EL (cell line): ENCODE measurements at regions not wholly inside any gene's neighbourhood (a gene's known extent, or its start where the extent isn't known, plus 50 kb on each side); places are given as distances from the start of the nearest gene placed in this dataset.

ENCODE experiments used
- DNase-seq: peaks from one replicate; pipeline ENCODE4 v3.0.0-alpha.2; 2016

- no peak for DNase-seq
Measured at GRCh38 chr1:239682960-239683359, 296.6 kb downstream of the CHRM3 start.

DNA sequence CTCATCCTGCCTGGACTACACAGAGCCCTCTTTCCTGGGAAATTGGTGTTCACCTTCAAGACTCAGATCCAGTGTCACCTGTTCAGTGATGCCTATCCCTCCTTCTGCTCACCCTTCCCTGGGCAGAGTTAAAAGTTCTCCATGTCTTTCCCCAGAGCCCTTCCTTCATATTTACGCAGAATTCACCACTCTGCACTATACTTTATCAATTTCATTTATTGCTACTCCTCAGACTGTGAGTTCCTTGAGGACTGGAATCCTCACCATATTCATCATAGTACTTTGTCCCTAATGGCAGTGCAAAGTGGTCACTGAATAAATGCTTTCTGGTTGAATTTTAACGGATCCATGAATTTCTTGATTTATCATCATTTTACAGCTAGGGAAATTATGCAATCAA lies 300.0 kb downstream of the CHRM3 start:
- no peak for DNase-seq

DNA sequence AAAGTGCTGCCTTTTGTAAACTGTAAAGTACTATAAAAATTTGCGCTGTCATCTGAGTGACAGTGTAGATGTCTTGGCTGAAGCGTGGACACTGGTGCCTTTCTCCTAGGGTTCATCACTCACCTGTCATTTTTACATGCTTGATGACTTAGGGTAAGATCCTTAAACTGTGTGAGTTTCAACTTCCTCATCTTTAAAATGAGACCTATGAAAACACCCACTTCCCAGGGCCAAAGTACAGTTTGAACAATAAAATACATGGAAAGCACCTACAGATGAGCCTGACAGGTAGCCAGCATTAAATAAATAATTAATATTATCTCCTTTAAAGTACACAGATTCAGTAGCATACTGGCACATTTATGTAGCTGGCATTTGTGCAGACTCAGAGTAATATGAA lies 309.9 kb downstream of the CHRM3 start:
- no peak for DNase-seq

DNA sequence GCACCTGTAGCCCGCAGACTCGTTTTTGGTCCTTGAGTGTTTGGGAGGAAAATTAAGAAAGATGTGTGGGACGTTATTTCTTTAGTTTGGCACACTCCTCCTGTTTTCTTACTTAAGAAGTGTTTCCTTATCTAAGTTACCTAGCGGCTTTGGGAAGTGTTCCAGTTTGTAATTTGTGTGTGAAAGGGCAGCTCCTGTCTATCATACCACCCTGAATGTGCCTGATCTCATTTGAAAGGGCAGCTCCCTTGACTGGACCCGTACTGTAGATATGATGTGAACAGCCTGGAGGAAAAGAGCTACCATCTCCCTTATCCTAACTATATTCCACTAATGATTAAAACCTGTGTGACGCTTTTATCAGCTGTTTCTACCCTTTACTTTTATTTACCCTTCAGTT lies 314.3 kb downstream of the CHRM3 start:
- DNase-seq, result no peak

DNA sequence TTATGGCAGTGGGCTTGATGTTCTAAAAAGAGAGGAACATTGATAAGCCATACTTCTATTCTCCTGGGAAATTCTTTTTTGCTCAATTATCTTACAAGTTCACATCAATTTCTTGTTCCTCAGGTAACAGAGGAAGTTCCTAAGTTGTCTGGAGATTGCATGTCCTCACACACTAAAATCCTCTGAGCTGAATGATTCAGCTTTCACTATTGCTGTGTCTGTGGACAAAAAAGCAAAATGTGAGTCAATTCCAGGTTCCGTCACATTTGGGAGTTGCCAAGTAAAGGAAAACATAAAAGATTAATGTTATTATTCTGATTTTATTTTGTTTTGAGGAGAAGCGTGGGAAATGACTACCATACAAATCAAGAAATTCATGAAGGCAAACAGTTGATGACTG lies 316.7 kb downstream of the CHRM3 start:
- DNase-seq, result no peak

DNA sequence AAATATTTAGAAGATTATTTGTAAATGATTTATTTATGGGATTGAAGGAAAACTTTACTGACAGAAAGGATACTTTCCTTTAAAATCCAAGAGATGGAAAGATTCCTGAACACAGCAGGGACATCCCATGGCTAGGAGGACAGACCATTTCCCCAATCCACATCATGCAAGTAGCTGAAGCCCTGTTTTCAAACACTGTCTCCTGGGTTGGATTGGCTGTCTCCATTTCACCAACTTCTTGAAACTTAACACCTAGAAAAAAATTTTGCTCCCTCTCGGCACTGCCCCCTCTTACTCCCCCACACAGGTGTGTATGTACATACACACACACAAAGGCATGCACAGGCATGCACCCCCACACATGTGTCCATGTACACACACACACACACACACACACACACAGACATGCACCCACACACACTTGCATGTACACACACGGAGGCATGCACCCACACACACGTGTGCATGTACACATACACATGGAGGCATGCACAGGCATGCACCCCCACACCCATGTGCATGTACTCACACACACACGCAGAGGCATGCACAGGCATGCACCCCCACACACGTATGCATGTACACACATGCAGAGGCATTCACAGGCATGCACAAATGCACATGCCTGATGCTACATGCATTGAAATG lies 320.0 kb downstream of the CHRM3 start:
- no peak for DNase-seq

DNA sequence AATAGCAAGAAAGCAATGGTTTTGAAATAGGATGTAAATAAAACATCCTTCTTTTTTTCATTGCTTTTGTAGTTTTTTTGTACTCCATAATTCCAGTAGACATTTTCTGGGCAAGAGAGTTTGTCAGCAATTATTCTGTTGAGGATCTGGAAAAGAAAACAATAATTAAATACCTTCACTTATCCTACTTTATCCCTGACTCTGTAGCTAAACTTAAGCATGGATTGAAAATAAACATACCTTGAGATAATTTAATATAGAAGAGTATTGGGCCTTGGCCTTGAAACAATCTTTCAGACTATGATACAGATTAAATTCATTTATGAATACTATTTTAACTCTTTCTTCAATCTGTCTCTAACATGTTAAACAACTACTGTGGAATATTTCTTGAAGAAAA lies 321.2 kb downstream of the CHRM3 start:
- no peak for DNase-seq

GRCh38 chr1:239708622-239709021 lies 322.3 kb downstream of the CHRM3 start:
- DNase-seq, result no peak

DNA sequence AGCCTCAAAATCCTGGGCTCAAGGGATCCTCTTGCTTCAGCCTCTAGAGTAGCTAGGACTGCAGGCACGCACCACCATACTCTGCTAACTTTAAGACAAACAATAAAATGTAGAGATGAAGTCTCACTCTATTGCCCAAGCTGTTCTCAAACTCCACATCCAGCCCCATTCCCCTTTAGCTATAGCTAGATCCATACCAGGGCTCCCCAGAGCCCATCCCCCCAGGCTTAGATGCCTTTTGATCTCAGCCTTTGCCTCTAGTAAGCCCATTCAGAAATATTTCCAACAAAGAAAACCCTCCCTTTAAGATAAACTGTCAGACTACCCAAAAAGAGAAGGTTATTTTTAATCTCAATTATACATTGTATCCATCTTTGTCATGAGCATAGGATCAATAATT lies 325.4 kb downstream of the CHRM3 start:
- DNase-seq, result no peak

GRCh38 chr1:239717097-239717917 lies 330.9 kb downstream of the CHRM3 start:
- peak; percentile 24 for DNase-seq

- no peak for DNase-seq
Measured at GRCh38 chr1:239717918-239718184, 331.5 kb downstream of the CHRM3 start.

GRCh38 chr1:239718571-239718970 lies 332.2 kb downstream of the CHRM3 start:
- no peak for DNase-seq

DNA sequence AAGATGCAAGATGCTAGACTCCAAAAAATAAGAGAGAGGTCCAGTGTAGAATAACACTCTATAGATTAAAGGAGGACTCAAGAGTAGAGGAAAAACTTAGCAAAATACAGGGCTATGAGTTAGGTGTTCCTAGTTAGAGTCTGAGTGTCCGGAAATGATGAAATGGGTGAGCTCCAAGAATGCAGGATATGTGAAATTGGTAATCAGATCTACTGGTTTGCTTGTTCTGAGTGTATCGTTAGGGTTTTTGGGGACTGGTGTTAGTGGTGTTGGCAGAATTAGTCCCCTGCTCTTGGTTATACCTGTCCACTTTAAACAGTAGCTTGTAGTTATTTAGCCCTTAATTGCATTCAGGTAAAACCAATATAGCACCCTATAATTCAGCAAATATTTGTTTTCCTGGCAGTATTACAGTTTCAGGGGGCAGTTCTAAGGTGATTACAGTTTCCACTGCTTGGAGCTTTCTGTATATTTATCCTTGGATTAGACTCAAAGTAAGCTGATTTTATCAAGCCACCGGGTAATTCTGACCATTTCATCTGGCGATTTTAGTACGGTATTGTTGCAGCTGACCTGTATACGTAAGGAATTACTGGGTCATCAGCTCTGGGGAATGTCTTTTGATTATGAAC lies 332.7 kb downstream of the CHRM3 start:
- DNase-seq, result peak; percentile 23

- no peak for DNase-seq
Measured at GRCh38 chr1:239719642-239720258, 333.4 kb downstream of the CHRM3 start.

GRCh38 chr1:239722035-239722434 lies 335.7 kb downstream of the CHRM3 start:
- no peak for DNase-seq

- no peak for DNase-seq
Measured at GRCh38 chr1:239723776-239724367, 337.5 kb downstream of the CHRM3 start.

DNA sequence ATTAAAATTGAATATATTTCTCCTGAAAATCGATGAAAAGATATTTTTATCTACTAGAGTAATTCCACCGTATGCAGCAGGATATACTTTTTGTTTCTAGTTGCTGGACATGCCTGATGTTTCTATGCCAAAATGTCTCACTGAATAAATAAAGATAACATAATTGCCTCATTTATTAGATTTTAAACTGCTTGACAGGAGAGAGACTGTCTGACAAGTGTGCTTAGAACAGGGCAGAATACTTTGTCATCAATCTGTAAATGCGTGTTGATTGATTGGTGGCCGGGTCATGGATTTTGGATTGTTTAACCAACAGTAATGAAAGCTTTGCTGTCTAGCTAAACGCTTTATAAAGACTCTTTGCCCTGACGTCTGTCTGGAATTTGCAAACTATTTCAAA lies 339.0 kb downstream of the CHRM3 start:
- DNase-seq, result no peak

GRCh38 chr1:239725933-239726332 lies 339.6 kb downstream of the CHRM3 start:
- DNase-seq, result no peak

DNA sequence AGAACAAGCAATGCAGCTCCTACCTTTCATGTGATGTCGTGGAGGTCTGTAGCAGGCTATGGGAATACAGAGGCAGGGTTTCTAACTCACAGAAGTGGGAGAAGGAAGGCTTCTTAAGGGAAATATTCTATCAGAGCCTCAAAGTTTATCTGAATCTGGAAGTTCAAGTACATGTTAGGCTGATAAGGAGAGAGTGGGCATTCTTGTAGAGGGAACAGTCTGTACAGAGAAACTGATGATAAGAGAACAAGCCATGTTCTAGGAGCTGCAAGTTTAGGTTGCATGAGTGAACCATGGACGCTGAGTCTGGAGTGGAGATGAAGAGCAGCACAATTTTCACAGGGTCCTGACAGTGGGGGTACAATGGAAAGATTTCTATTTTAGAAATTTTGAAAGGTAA lies 344.0 kb downstream of the CHRM3 start:
- DNase-seq, result no peak

DNA sequence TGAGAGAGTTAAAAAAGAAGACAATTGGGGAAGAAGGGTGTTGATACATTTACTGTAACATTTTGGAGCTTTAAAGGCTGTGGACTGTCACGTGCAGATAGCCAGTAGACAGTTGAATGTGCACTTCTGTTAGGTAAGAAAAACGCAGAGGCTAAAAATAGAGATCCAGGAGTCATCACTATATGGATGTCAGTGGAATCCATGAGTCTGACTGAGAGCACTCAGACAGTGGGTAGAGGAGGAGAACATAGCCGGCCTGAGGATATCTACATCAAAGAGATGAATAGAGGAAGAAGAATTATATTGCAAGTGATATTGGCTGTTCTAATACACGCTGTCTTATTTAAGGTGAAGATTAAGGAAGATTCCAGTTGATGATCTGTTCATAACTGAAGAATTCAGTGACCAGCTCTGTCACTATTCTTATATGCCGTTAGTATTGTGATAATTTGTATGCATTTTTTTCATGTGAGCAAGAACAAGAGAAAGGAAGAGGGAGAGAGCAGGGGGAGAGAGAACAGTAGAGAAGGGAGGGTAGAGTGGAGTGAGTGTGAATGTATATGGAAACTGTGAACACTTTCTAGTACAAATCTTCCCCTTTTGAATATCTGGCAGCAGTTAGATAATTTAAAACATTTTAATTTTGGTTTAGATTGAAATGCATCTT lies 344.8 kb downstream of the CHRM3 start:
- peak; percentile 11 for DNase-seq

GRCh38 chr1:239732770-239733169 lies 346.4 kb downstream of the CHRM3 start:
- DNase-seq, result no peak

GRCh38 chr1:239733995-239734394 lies 347.6 kb downstream of the CHRM3 start:
- DNase-seq, result peak; percentile 17

GRCh38 chr1:239735111-239735510 lies 348.7 kb downstream of the CHRM3 start:
- DNase-seq, result no peak
